ENCODE measurements at regions not wholly inside any gene's neighbourhood (a gene's known extent, or its start where the extent isn't known, plus 50 kb on each side); places are given as distances from the start of the nearest gene placed in this dataset.

DNA sequence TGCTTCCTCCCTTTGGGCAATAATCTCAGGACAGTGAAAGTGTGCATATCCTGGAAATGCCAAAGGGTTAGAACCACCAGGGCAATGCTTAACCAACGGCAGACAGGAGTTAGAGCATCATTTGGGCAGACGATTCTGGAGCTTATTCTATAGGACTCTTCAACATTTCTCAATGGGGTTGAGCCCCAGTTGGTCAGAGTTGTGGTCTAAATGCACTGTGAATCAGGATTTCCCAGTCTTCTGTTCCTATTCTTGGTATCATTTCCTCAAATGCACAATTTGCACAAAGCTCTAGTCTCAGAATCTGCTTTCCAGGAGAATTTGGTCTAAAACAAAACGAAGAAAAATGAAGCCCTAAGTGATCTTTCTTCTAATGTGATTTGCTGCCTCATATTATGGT is 389.6 kb upstream of the JAG1 start:
- Histone ChIP-seq H3K4me2 (ENCODE audit: low read length) (no peak overlapping the region), H2AFZ (ENCODE audit: low read depth, low read length) (no peak overlapping the region), H3K27me3 (ENCODE audit: insufficient read depth, low read depth, low read length) (no peaks in the 10 kb centered on the region), H3K79me2 (replicated peaks; ENCODE audit: insufficient read depth, low read length) (no peaks in the 10 kb centered on the region), H3K27ac (ENCODE audit: low read length) (no peak overlapping the region), H4K20me1 (ENCODE audit: insufficient read depth) (no peaks in the 10 kb centered on the region), H3F3A (ENCODE audit: insufficient read depth, low read length, poor library complexity, severe bottlenecking) (no peaks in the 10 kb centered on the region), H3K36me3 (ENCODE audit: insufficient read depth, low read length) (no peaks in the 10 kb centered on the region), H3K9me2 (ENCODE audit: insufficient read depth, low read length) (no peaks in the 10 kb centered on the region), H3K9me3 (ENCODE audit: low read length) (no peaks in the 10 kb centered on the region), H3K4me3 (ENCODE audit: low read length) (no peak overlapping the region), H3K9ac (ENCODE audit: low read length) (no peak overlapping the region)
- no peak for TF ChIP-seq TAF1 (IDR thresholded peaks at IDR 0.05; ENCODE audit: low read depth)

DNA sequence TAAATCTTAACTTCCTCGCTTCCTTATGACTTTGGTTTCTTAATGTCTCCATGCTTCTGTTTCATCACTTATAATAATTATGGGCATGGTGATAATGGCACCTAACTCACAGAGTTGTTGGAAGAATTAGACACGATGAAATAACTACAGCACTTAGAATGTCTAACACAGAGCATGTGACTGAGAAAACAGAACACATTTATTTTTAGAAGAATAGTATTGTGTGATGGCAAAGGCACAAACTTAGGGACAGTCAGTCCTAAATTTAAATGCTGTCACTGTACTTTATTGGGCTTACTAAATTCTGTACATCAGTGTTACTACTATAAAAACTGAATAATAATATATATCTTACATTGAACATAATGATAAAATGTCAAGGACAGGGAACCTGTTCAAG is 391.1 kb upstream of the JAG1 start:
- H3K9me3 ChIP-seq (ENCODE audit: low read length) = no peaks in the 10 kb centered on the region
- H3K27me3 ChIP-seq (ENCODE audit: insufficient read depth, low read depth, low read length) = no peaks in the 10 kb centered on the region
- H3K79me2 ChIP-seq (replicated peaks; ENCODE audit: insufficient read depth, low read length) = no peaks in the 10 kb centered on the region
- H3K27ac ChIP-seq (ENCODE audit: low read length) = no peak overlapping the region
- H3K4me3 ChIP-seq (ENCODE audit: low read length) = no peak overlapping the region
- TF ChIP-seq RAD21 (conservative IDR thresholded peaks at IDR 0.05) (no peak), TAF1 (IDR thresholded peaks at IDR 0.05; ENCODE audit: low read depth) (no peak), EZH2 (IDR thresholded peaks at IDR 0.05; ENCODE audit: borderline replicate concordance, insufficient read depth, low read length, poor library complexity, severe bottlenecking) (no peak), EP300 (conservative IDR thresholded peaks at IDR 0.05; ENCODE audit: poor library complexity, severe bottlenecking) (no peak), POLR2AphosphoS5 (IDR thresholded peaks at IDR 0.05) (no peak), SMC3 (conservative IDR thresholded peaks at IDR 0.05; ENCODE audit: poor library complexity) (no peak)
- TF ChIP-seq, protein P1, sequence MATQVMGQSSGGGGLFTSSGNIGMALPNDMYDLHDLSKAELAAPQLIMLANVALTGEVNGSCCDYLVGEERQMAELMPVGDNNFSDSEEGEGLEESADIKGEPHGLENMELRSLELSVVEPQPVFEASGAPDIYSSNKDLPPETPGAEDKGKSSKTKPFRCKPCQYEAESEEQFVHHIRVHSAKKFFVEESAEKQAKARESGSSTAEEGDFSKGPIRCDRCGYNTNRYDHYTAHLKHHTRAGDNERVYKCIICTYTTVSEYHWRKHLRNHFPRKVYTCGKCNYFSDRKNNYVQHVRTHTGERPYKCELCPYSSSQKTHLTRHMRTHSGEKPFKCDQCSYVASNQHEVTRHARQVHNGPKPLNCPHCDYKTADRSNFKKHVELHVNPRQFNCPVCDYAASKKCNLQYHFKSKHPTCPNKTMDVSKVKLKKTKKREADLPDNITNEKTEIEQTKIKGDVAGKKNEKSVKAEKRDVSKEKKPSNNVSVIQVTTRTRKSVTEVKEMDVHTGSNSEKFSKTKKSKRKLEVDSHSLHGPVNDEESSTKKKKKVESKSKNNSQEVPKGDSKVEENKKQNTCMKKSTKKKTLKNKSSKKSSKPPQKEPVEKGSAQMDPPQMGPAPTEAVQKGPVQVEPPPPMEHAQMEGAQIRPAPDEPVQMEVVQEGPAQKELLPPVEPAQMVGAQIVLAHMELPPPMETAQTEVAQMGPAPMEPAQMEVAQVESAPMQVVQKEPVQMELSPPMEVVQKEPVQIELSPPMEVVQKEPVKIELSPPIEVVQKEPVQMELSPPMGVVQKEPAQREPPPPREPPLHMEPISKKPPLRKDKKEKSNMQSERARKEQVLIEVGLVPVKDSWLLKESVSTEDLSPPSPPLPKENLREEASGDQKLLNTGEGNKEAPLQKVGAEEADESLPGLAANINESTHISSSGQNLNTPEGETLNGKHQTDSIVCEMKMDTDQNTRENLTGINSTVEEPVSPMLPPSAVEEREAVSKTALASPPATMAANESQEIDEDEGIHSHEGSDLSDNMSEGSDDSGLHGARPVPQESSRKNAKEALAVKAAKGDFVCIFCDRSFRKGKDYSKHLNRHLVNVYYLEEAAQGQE (IDR thresholded peaks at IDR 0.05; ENCODE audit: borderline replicate concordance) = no peak
- TF ChIP-seq, protein P2, sequence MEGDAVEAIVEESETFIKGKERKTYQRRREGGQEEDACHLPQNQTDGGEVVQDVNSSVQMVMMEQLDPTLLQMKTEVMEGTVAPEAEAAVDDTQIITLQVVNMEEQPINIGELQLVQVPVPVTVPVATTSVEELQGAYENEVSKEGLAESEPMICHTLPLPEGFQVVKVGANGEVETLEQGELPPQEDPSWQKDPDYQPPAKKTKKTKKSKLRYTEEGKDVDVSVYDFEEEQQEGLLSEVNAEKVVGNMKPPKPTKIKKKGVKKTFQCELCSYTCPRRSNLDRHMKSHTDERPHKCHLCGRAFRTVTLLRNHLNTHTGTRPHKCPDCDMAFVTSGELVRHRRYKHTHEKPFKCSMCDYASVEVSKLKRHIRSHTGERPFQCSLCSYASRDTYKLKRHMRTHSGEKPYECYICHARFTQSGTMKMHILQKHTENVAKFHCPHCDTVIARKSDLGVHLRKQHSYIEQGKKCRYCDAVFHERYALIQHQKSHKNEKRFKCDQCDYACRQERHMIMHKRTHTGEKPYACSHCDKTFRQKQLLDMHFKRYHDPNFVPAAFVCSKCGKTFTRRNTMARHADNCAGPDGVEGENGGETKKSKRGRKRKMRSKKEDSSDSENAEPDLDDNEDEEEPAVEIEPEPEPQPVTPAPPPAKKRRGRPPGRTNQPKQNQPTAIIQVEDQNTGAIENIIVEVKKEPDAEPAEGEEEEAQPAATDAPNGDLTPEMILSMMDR (IDR thresholded peaks at IDR 0.05; ENCODE audit: poor library complexity, severe bottlenecking) = no peak
- no peaks in the 10 kb centered on the region for H4K20me1 ChIP-seq (ENCODE audit: insufficient read depth)
- no peak overlapping the region for H3K9ac ChIP-seq (ENCODE audit: low read length)
- H3K36me3 ChIP-seq (ENCODE audit: insufficient read depth, low read length) = no peaks in the 10 kb centered on the region
- no peaks in the 10 kb centered on the region for H3K9me2 ChIP-seq (ENCODE audit: insufficient read depth, low read length)
- no peak overlapping the region for H3K4me2 ChIP-seq (ENCODE audit: low read length)
- no peaks in the 10 kb centered on the region for H3F3A ChIP-seq (ENCODE audit: insufficient read depth, low read length, poor library complexity, severe bottlenecking)
- H2AFZ ChIP-seq (ENCODE audit: low read depth, low read length) = no peak overlapping the region

DNA sequence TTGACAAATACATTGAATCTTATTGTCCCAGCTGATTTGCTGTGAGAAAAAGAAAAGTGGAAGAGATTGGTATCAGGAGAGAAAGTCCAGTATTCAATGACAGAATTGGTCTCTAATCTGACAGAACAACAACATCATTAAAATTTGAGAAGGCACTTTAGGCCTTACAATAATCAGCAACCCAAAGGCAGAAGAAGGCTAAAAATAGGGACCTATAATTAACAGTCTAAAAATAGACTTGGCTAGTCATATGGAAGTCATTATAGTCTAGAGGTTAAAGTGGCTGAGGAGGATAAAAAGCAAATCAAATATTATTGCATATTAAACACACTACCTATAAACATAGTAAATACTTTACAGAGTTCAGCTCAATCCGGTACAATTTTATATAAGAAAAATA is 393.6 kb upstream of the JAG1 start:
- TF ChIP-seq TAF1 (IDR thresholded peaks at IDR 0.05; ENCODE audit: low read depth) (no peak), SMC3 (conservative IDR thresholded peaks at IDR 0.05; ENCODE audit: poor library complexity) (no peak), POLR2AphosphoS5 (IDR thresholded peaks at IDR 0.05) (no peak), EP300 (conservative IDR thresholded peaks at IDR 0.05; ENCODE audit: poor library complexity, severe bottlenecking) (no peak), RAD21 (conservative IDR thresholded peaks at IDR 0.05) (no peak), EZH2 (IDR thresholded peaks at IDR 0.05; ENCODE audit: borderline replicate concordance, insufficient read depth, low read length, poor library complexity, severe bottlenecking) (no peak), MXI1 (conservative IDR thresholded peaks at IDR 0.05; ENCODE audit: poor library complexity, severe bottlenecking) (no peak)
- TF ChIP-seq, protein P1 (IDR thresholded peaks at IDR 0.05; ENCODE audit: borderline replicate concordance) = no peak
- TF ChIP-seq, protein P2 (IDR thresholded peaks at IDR 0.05; ENCODE audit: poor library complexity, severe bottlenecking) = no peak
- Histone ChIP-seq H2AFZ (ENCODE audit: low read depth, low read length) (no peak overlapping the region), H4K20me1 (ENCODE audit: insufficient read depth) (no peaks in the 10 kb centered on the region), H3K36me3 (ENCODE audit: insufficient read depth, low read length) (no peaks in the 10 kb centered on the region), H3K4me2 (ENCODE audit: low read length) (no peak overlapping the region), H3K9me2 (ENCODE audit: insufficient read depth, low read length) (no peaks in the 10 kb centered on the region), H3K9me3 (ENCODE audit: low read length) (no peaks in the 10 kb centered on the region), H3K27ac (ENCODE audit: low read length) (no peak overlapping the region), H3F3A (ENCODE audit: insufficient read depth, low read length, poor library complexity, severe bottlenecking) (no peaks in the 10 kb centered on the region), H3K4me3 (ENCODE audit: low read length) (no peak overlapping the region), H3K79me2 (replicated peaks; ENCODE audit: insufficient read depth, low read length) (no peaks in the 10 kb centered on the region), H3K9ac (ENCODE audit: low read length) (no peak overlapping the region), H3K27me3 (ENCODE audit: insufficient read depth, low read depth, low read length) (no peaks in the 10 kb centered on the region)

Measured in neural cell (in vitro differentiated cells).